Endothelial cell of umbilical vein (primary cell): ENCODE measurements at regions not wholly inside any gene's neighbourhood (a gene's known extent, or its start where the extent isn't known, plus 50 kb on each side); places are given as distances from the start of the nearest gene placed in this dataset.

Experiments
- BruUV-seq: library from RNA; stranded (reverse); fragments of 400-500 nt; replicated peaks from 2 replicates; lab custom pipeline; 2021; lab: Mats Ljungman, UMichigan
- CTCF ChIA-PET: fragments of 300-600, 350-600 bp; sonication (Branson Sonifier 250); formaldehyde crosslinking; loops from one replicate; lab custom pipeline; 2021; ENCODE audit warnings: antibody characterized with exemption, inconsistent platforms; lab: Charles Lee
- POLR2A ChIA-PET: fragments of 300-600, 350-600 bp; sonication (Branson Sonifier 250); formaldehyde crosslinking; loops from one replicate; lab custom pipeline; 2021; ENCODE audit warnings: antibody characterized with exemption, inconsistent platforms; lab: Charles Lee
- DNase-seq: peaks from one replicate; pipeline ENCODE4 v3.0.0-alpha.2; 2011; ENCODE audit warnings: low read depth, low spot score
- FAIRE-seq: peaks from 2 replicates; lab custom pipeline; 2011; peaks lifted over from hg19 to GRCh38; lab: Jason Lieb, UNC
- H2AFZ ChIP-seq: 2 replicates; pipeline ENCODE4 v1.6.0; 2012; ENCODE audit warnings: low read depth, low read length, control low read depth, inconsistent platforms
- H3K27ac ChIP-seq: 2 replicates; pipeline ENCODE4 v1.5.1; 2011; ENCODE audit warnings: low read depth, mild to moderate bottlenecking, control low read depth, low read length, moderate library complexity; ENCODE audit not compliant: insufficient read depth
- H3K27me3 ChIP-seq, 2 experiments: 2 replicates each; pipeline versions ENCODE4 v1.6.0 to v1.6.1; 2011; ENCODE audit warnings: low read length in 2 of 2, mixed read lengths in 1 of 2; ENCODE audit not compliant: control insufficient read depth in 2 of 2, insufficient read depth in 2 of 2
- H3K36me3 ChIP-seq, 2 experiments: 2 replicates in 1 of 2; 3 replicates in 1 of 2; pipeline ENCODE4 v1.5.1; 2011; ENCODE audit warnings: low read length in 2 of 2, mild to moderate bottlenecking in 1 of 2, moderate library complexity in 1 of 2; ENCODE audit not compliant: control insufficient read depth in 2 of 2, insufficient read depth in 2 of 2; ENCODE audit errors: extremely low read depth in 1 of 2
- H3K4me1 ChIP-seq: 3 replicates; pipeline ENCODE4 v1.5.1; 2011; ENCODE audit warnings: mild to moderate bottlenecking, low read length; ENCODE audit not compliant: control insufficient read depth, insufficient read depth; ENCODE audit errors: extremely low read depth
- H3K4me2 ChIP-seq: 2 replicates; pipeline ENCODE4 v1.6.1; 2011; ENCODE audit warnings: low read length, control low read depth, mixed read lengths; ENCODE audit not compliant: insufficient read depth
- H3K4me3 ChIP-seq, 3 experiments: fragments of 200-600 bp in 1 of 3; sonication (generic), shearing (Covaris generic) in 1 of 3; replicated peaks in 1 of 3; 2 replicates each; pipeline ENCODE4 v1.5.1; 2011 to 2016; ENCODE audit warnings: control low read depth in 3 of 3, low read length in 3 of 3, mild to moderate bottlenecking in 2 of 3, inconsistent platforms in 1 of 3, low read depth in 1 of 3, moderate library complexity in 1 of 3; ENCODE audit not compliant: insufficient read depth in 1 of 3
- H3K79me2 ChIP-seq: 2 replicates; pipeline ENCODE4 v1.6.0; 2012; ENCODE audit warnings: low read length, inconsistent platforms; ENCODE audit not compliant: control insufficient read depth, insufficient read depth
- H3K9ac ChIP-seq: replicated peaks from 2 replicates; pipeline ENCODE3; 2011; ENCODE audit warnings: low read length, control low read depth; ENCODE audit not compliant: insufficient read depth; ENCODE audit errors: extremely low read depth
- H3K9me1 ChIP-seq: replicated peaks from 3 replicates; pipeline ENCODE4 v1.6.0; 2011; ENCODE audit warnings: mild to moderate bottlenecking, low read length; ENCODE audit not compliant: control insufficient read depth, insufficient read depth; ENCODE audit errors: extremely low read depth
- H3K9me3 ChIP-seq: replicated peaks from 2 replicates; pipeline ENCODE4 v1.5.1; 2012; ENCODE audit warnings: low read length, inconsistent platforms; ENCODE audit not compliant: control insufficient read depth, insufficient read depth
- H4K20me1 ChIP-seq: replicated peaks from 2 replicates; pipeline ENCODE3; 2011; ENCODE audit warnings: mild to moderate bottlenecking, low read length; ENCODE audit not compliant: control insufficient read depth, insufficient read depth; ENCODE audit errors: extremely low read depth
- EZH2 ChIP-seq: IDR thresholded peaks from 2 replicates; pipeline ENCODE4 v1.6.1; 2012; ENCODE audit warnings: borderline replicate concordance, low read depth, mild to moderate bottlenecking, moderate library complexity, low read length, inconsistent platforms; ENCODE audit not compliant: severe bottlenecking
- FOS ChIP-seq: IDR thresholded peaks from 2 replicates; pipeline ENCODE4 v1.6.1; 2011; ENCODE audit warnings: mild to moderate bottlenecking, low read length, moderate library complexity, borderline replicate concordance; ENCODE audit not compliant: insufficient read depth
- GATA2 ChIP-seq: IDR thresholded peaks from 2 replicates; pipeline ENCODE4 v1.7.0; 2011; ENCODE audit warnings: low read depth, mild to moderate bottlenecking, moderate library complexity, mixed read lengths, low read length; ENCODE audit not compliant: insufficient read length, insufficient read depth
- JUN ChIP-seq: IDR thresholded peaks from 2 replicates; pipeline ENCODE4 v1.6.1; 2011; ENCODE audit warnings: borderline replicate concordance, low read depth; ENCODE audit not compliant: insufficient read length, insufficient read depth
- MYC ChIP-seq: IDR thresholded peaks from one replicate; pipeline ENCODE4 v1.6.1; 2011; ENCODE audit warnings: mild to moderate bottlenecking, low read depth, low read length
- POLR2A ChIP-seq: IDR thresholded peaks from 2 replicates; pipeline ENCODE4 v1.6.1; 2012; ENCODE audit warnings: low read depth, mild to moderate bottlenecking, control low read depth, low read length
- POLR2AphosphoS5 ChIP-seq: IDR thresholded peaks from 2 replicates; pipeline ENCODE4 v1.6.1; 2012; ENCODE audit warnings: low read depth, mild to moderate bottlenecking, control low read depth, low read length, moderate library complexity; ENCODE audit not compliant: insufficient read depth
- dilution Hi-C: fragments of 300-500 bp; cut with MboI; formaldehyde crosslinking; loops from one replicate; pipeline ENCODE4 v1.15.0; 2019; ENCODE audit warnings: low sequenced_read_pairs; ENCODE audit not compliant: extremely low pct_ligation_motif_present
- intact Hi-C: fragments of 100-400 bp; cut with micrococcal nuclease; formaldehyde crosslinking; loops from one replicate; pipeline ENCODE4 v1.10.0; 2022
- TF ChIP-seq, protein P1 (sequence below): IDR thresholded peaks from 2 replicates; pipeline ENCODE4 v1.6.1; 2011; ENCODE audit not compliant: insufficient read depth, insufficient read length
- TF ChIP-seq, protein P2 (sequence below), 2 donors: IDR thresholded peaks; 1 replicate in 1 of 2; 2 replicates in 1 of 2; pipeline ENCODE4 v1.5.1; 2011; ENCODE audit warnings: low read length in 2 of 2, mild to moderate bottlenecking in 2 of 2, moderate library complexity in 2 of 2, control low read depth in 1 of 2, inconsistent platforms in 1 of 2, low read depth in 1 of 2; ENCODE audit not compliant: insufficient read depth in 1 of 2; ENCODE audit errors: extremely low read depth in 1 of 2

DNA sequence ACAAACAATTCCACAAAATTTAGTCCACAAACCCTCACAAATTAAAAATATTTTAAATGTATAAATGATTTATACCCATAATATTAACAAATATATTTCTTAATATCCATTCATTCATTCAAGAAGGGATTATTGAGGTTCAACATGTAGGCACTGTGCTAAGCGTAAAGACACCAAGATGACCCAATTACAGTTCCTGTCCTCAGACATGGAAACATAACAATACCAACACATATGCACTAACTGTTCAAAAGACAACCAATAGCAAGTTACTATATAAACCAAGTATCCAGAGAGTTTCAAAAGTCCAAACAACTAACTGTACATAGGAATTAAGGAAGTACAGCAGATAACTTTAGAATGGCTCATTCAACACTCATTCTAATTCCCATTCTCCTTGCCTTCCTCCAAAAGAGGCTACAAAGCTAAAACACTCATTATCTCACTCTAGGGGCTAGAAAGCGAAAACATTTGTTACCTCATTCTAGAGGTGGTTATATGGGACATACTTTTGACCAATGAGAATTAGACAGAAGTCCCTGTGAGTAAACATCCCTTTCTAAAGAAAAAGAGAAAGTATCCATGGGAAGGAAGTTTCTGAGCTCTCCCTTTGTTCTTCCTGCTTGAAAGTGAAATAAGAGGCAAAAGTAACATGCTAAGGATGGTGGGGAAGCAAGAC is 292.4 kb downstream of the ZEB2 start:
- H3K4me1 ChIP-seq, result no peaks in the 10 kb centered on the region
- no peak overlapping the region for H3K4me3 ChIP-seq
- H3K36me3 ChIP-seq, result no peaks in the 10 kb centered on the region
- no peak for FAIRE-seq
- H3K27me3 ChIP-seq, result no peaks in the 10 kb centered on the region
- DNase-seq, result no peak
- POLR2A ChIA-PET, result no interaction called here
- H3K9ac ChIP-seq, result no peak overlapping the region
- CTCF ChIA-PET, result interaction anchor here (1.1 to 1.6 kb wide), 2 partner anchors 8 to 11 kb away, joined by 4 to 5 read pairs; no protein-coding TSS in a partner anchor
- no peaks in the 10 kb centered on the region for H3K9me1 ChIP-seq
- BruUV-seq, result no TSS peak
- no peak overlapping the region for H2AFZ ChIP-seq
- TF ChIP-seq JUN (no peak), EZH2 (no peak), FOS (no peak), GATA2 (no peak), POLR2A (no peak), MYC (no peak), POLR2AphosphoS5 (no peak)
- TF ChIP-seq, protein P1, sequence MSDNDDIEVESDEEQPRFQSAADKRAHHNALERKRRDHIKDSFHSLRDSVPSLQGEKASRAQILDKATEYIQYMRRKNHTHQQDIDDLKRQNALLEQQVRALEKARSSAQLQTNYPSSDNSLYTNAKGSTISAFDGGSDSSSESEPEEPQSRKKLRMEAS, result no peak
- TF ChIP-seq, protein P2, sequence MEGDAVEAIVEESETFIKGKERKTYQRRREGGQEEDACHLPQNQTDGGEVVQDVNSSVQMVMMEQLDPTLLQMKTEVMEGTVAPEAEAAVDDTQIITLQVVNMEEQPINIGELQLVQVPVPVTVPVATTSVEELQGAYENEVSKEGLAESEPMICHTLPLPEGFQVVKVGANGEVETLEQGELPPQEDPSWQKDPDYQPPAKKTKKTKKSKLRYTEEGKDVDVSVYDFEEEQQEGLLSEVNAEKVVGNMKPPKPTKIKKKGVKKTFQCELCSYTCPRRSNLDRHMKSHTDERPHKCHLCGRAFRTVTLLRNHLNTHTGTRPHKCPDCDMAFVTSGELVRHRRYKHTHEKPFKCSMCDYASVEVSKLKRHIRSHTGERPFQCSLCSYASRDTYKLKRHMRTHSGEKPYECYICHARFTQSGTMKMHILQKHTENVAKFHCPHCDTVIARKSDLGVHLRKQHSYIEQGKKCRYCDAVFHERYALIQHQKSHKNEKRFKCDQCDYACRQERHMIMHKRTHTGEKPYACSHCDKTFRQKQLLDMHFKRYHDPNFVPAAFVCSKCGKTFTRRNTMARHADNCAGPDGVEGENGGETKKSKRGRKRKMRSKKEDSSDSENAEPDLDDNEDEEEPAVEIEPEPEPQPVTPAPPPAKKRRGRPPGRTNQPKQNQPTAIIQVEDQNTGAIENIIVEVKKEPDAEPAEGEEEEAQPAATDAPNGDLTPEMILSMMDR (IDR thresholded peaks at IDR 0.05; ENCODE audit: extremely low read depth in 1 of 2, insufficient read depth in 1 of 2, low read depth in 1 of 2, low read length in 2 of 2), result no peak
- H4K20me1 ChIP-seq, result no peaks in the 10 kb centered on the region
- H3K79me2 ChIP-seq, result no peaks in the 10 kb centered on the region
- H3K9me3 ChIP-seq, result no peaks in the 10 kb centered on the region
- no peak overlapping the region for H3K27ac ChIP-seq
- dilution Hi-C loops, result no loop called here
- intact Hi-C loops, result no loop called here
- no peak overlapping the region for H3K4me2 ChIP-seq
